Fibroblast of lung (primary cell): ENCODE measurements at regions not wholly inside any gene's neighbourhood (a gene's known extent, or its start where the extent isn't known, plus 50 kb on each side); places are given as distances from the start of the nearest gene placed in this dataset.

Experiments used
- DNase-seq, 2 donors: peaks; one replicate each; pipeline versions ENCODE4 v3.0.0 to v3.0.0-alpha.2; 2010; ENCODE audit warnings: low read depth in 2 of 2
- H2AFZ ChIP-seq: 2 replicates; pipeline ENCODE4 v1.5.1; 2012; ENCODE audit warnings: low read length, control low read depth, inconsistent platforms
- H3K27ac ChIP-seq: 2 replicates; pipeline ENCODE4 v1.5.1; 2011; ENCODE audit warnings: low read length, control low read depth; ENCODE audit not compliant: insufficient read depth
- H3K27me3 ChIP-seq: 2 replicates; pipeline ENCODE4 v1.5.1; 2011; ENCODE audit warnings: mild to moderate bottlenecking, low read length; ENCODE audit not compliant: control insufficient read depth, insufficient read depth
- H3K36me3 ChIP-seq: 2 replicates; pipeline ENCODE4 v1.5.1; 2011; ENCODE audit warnings: low read length; ENCODE audit not compliant: control insufficient read depth, insufficient read depth
- H3K4me1 ChIP-seq: 2 replicates; pipeline ENCODE4 v1.5.1; 2011; ENCODE audit warnings: low read length; ENCODE audit not compliant: control insufficient read depth, insufficient read depth; ENCODE audit errors: extremely low read depth
- H3K4me2 ChIP-seq: 2 replicates; pipeline ENCODE4 v1.5.1; 2011; ENCODE audit warnings: low read length, control low read depth; ENCODE audit not compliant: insufficient read depth; ENCODE audit errors: extremely low read depth
- H3K4me3 ChIP-seq, 4 experiments: fragments of 200-600 bp in 1 of 4; sonication (generic) in 1 of 4; replicated peaks in 1 of 4; 2 replicates each; pipeline ENCODE4 v1.5.1; 2011 to 2016; ENCODE audit warnings: low read length in 4 of 4, low read depth in 3 of 4, mild to moderate bottlenecking in 3 of 4, control low read depth in 2 of 4, inconsistent platforms in 1 of 4, mixed read lengths in 1 of 4; ENCODE audit not compliant: insufficient read depth in 1 of 4; ENCODE audit errors: control extremely low read depth in 1 of 4
- H3K79me2 ChIP-seq: 2 replicates; pipeline ENCODE4 v1.5.1; 2012; ENCODE audit warnings: mild to moderate bottlenecking, low read length, inconsistent platforms; ENCODE audit not compliant: control insufficient read depth, insufficient read depth
- H3K9ac ChIP-seq: 2 replicates; pipeline ENCODE4 v1.5.1; 2011; ENCODE audit warnings: mild to moderate bottlenecking, low read length, control low read depth; ENCODE audit not compliant: insufficient read depth
- H3K9me3 ChIP-seq: 2 replicates; pipeline ENCODE4 v1.5.1; 2012; ENCODE audit warnings: low read depth, low read length; ENCODE audit not compliant: control insufficient read depth, insufficient read depth
- H4K20me1 ChIP-seq: 2 replicates; pipeline ENCODE4 v1.5.1; 2011; ENCODE audit warnings: low read length; ENCODE audit not compliant: control insufficient read depth, insufficient read depth; ENCODE audit errors: extremely low read depth
- CTCF ChIP-seq, 2 donors: IDR thresholded peaks in 1 of 2; conservative IDR thresholded peaks in 1 of 2; 1 replicate in 1 of 2; 2 replicates in 1 of 2; pipeline ENCODE4 v1.5.1; 2011 to 2012; ENCODE audit warnings: low read length in 2 of 2, control low read depth in 1 of 2, inconsistent platforms in 1 of 2, low read depth in 1 of 2, mild to moderate bottlenecking in 1 of 2
- EZH2 ChIP-seq: IDR thresholded peaks from 2 replicates; pipeline ENCODE4 v1.5.1; 2012; ENCODE audit warnings: low read length, control low read depth, mild to moderate bottlenecking; ENCODE audit errors: missing control alignments

GRCh38 chr13:99774644-99775043 is 196.9 kb downstream of the ZIC5 start:
- no peaks in the 10 kb centered on the region for H4K20me1 ChIP-seq
- TF ChIP-seq CTCF (conservative IDR thresholded peaks at IDR 0.05 in 1 of 2, IDR thresholded peaks at IDR 0.05 in 1 of 2; ENCODE audit: low read depth in 1 of 2, low read length in 2 of 2) (no peak), EZH2 (no peak)
- H2AFZ ChIP-seq, result no peak overlapping the region
- no peak overlapping the region for H3K4me2 ChIP-seq
- no peaks in the 10 kb centered on the region for H3K4me1 ChIP-seq
- no peaks in the 10 kb centered on the region for H3K36me3 ChIP-seq
- no peak overlapping the region for H3K4me3 ChIP-seq
- no peak overlapping the region for H3K9ac ChIP-seq
- no peaks in the 10 kb centered on the region for H3K79me2 ChIP-seq
- no peaks in the 10 kb centered on the region for H3K9me3 ChIP-seq
- H3K27ac ChIP-seq, result no peak overlapping the region
- no peaks in the 10 kb centered on the region for H3K27me3 ChIP-seq
- DNase-seq, result peak in 1 of 2 donors; percentile 1

- H3K9ac ChIP-seq, result no peak overlapping the region
- no peaks in the 10 kb centered on the region for H3K79me2 ChIP-seq
- H3K27me3 ChIP-seq, result no peaks in the 10 kb centered on the region
- TF ChIP-seq CTCF (conservative IDR thresholded peaks at IDR 0.05 in 1 of 2, IDR thresholded peaks at IDR 0.05 in 1 of 2; ENCODE audit: low read depth in 1 of 2, low read length in 2 of 2), result no peak
- TF ChIP-seq EZH2, result no peak
- H3K27ac ChIP-seq, result no peak overlapping the region
- no peak overlapping the region for H3K4me3 ChIP-seq
- H4K20me1 ChIP-seq, result no peaks in the 10 kb centered on the region
- H3K4me2 ChIP-seq, result no peak overlapping the region
- no peak for DNase-seq
- H3K4me1 ChIP-seq, result no peaks in the 10 kb centered on the region
- H3K36me3 ChIP-seq, result no peaks in the 10 kb centered on the region
- no peaks in the 10 kb centered on the region for H3K9me3 ChIP-seq
- H2AFZ ChIP-seq, result no peak overlapping the region
Measured at GRCh38 chr13:99768986-99769385, 202.6 kb downstream of the ZIC5 start.

- Histone ChIP-seq H3K27ac (no peak overlapping the region), H3K27me3 (no peaks in the 10 kb centered on the region), H3K36me3 (no peaks in the 10 kb centered on the region), H3K4me2 (no peak overlapping the region), H3K9me3 (no peaks in the 10 kb centered on the region), H3K9ac (no peak overlapping the region), H4K20me1 (no peaks in the 10 kb centered on the region), H2AFZ (no peak overlapping the region), H3K4me1 (no peaks in the 10 kb centered on the region), H3K4me3 (no peak overlapping the region), H3K79me2 (no peaks in the 10 kb centered on the region)
- no peak for TF ChIP-seq CTCF (conservative IDR thresholded peaks at IDR 0.05 in 1 of 2, IDR thresholded peaks at IDR 0.05 in 1 of 2; ENCODE audit: low read depth in 1 of 2, low read length in 2 of 2)
- DNase-seq, result no peak
Measured at GRCh38 chr13:99766641-99767045, 204.9 kb downstream of the ZIC5 start.
